K562 (cell line): ENCODE measurements at regions not wholly inside any gene's neighbourhood (a gene's known extent, or its start where the extent isn't known, plus 50 kb on each side); places are given as distances from the start of the nearest gene placed in this dataset.

Source experiments
- ATAC-seq: fragments of 200-7000 bp; cut with Tn5 transposase; 3 replicates; pipeline ENCODE4 v1.9.1; 2020; ENCODE audit warnings: moderate library complexity
- BruUV-seq: library from RNA; stranded (reverse); fragments of 400-500 nt; replicated peaks from 2 replicates; lab custom pipeline; 2021; lab: Mats Ljungman, UMichigan
- CTCF ChIA-PET: fragments of 300-600 bp; formaldehyde crosslinking; extraction: SDS; loops from one replicate; lab custom pipeline; 2021; ENCODE audit warnings: low intra/inter-chr PET ratio; lab: Yijun Ruan, JAX
- POLR2A ChIA-PET: fragments of 300-600, 350-650 bp; sonication (Branson Sonifier 250); formaldehyde crosslinking; extraction: SDS; loops from one replicate; lab custom pipeline; 2021; ENCODE audit warnings: antibody characterized with exemption, inconsistent platforms; lab: Yijun Ruan, JAX
- DNase-seq, 4 experiments: peaks; one replicate each; pipeline versions ENCODE4 v3.0.0 to v3.0.0-alpha.2; 2011 to 2018; ENCODE audit warnings: low spot score in 3 of 4, mixed read lengths in 3 of 4; ENCODE audit errors: extremely low read depth in 1 of 4
- FAIRE-seq: peaks from 2 replicates; lab custom pipeline; 2011; peaks lifted over from hg19 to GRCh38; lab: Jason Lieb, UNC
- H2AFZ ChIP-seq: 2 replicates; pipeline ENCODE4 v1.6.0; 2011; ENCODE audit warnings: low read depth, low read length, control low read depth, inconsistent platforms
- H3K27ac ChIP-seq: fragments of 200-600 bp; 3 replicates; pipeline ENCODE4 v1.8.0; 2011; ENCODE audit warnings: low read depth, mild to moderate bottlenecking, control low read depth, inconsistent platforms, low read length, moderate library complexity, mixed read lengths; ENCODE audit errors: extremely low read depth
- H3K27me3 ChIP-seq, 2 experiments: fragments of 300-600 bp in 1 of 2; 2 replicates in 1 of 2; 3 replicates in 1 of 2; pipeline versions ENCODE4 v1.6.0 to v1.8.0; 2011; ENCODE audit warnings: inconsistent platforms in 2 of 2, low read length in 2 of 2, mild to moderate bottlenecking in 1 of 2, mixed read lengths in 1 of 2, moderate library complexity in 1 of 2; ENCODE audit not compliant: control insufficient read depth in 2 of 2, insufficient read depth in 2 of 2
- H3K36me3 ChIP-seq: fragments of 300-600 bp; 3 replicates; pipeline ENCODE4 v1.8.0; 2011; ENCODE audit warnings: mild to moderate bottlenecking, low read length, inconsistent platforms; ENCODE audit not compliant: control insufficient read depth, insufficient read depth
- H3K4me1 ChIP-seq, 2 experiments: fragments of 200-600 bp in 1 of 2; replicated peaks in 1 of 2; 2 replicates in 1 of 2; 3 replicates in 1 of 2; pipeline versions ENCODE4 v1.5.1 to v1.8.0; 2011; ENCODE audit warnings: inconsistent platforms in 2 of 2, low read length in 2 of 2, mild to moderate bottlenecking in 1 of 2, mixed read lengths in 1 of 2, moderate library complexity in 1 of 2; ENCODE audit not compliant: control insufficient read depth in 2 of 2, insufficient read depth in 2 of 2
- H3K4me2 ChIP-seq: 2 replicates; pipeline ENCODE4 v1.6.1; 2011; ENCODE audit warnings: low read length, control low read depth, inconsistent platforms, mixed read lengths; ENCODE audit not compliant: insufficient read depth
- H3K4me3 ChIP-seq: fragments of 200-600 bp; sonication (generic), shearing (Covaris generic); 2 replicates; pipeline ENCODE4 v1.5.1; 2016; ENCODE audit warnings: control low read depth, inconsistent platforms
- H3K79me2 ChIP-seq: fragments of 200-600 bp; 3 replicates; pipeline ENCODE4 v1.8.0; 2011; ENCODE audit warnings: low read length, inconsistent platforms; ENCODE audit not compliant: control insufficient read depth, insufficient read depth
- H3K9ac ChIP-seq, 2 experiments: 2 replicates each; pipeline versions ENCODE4 v1.6.0 to v1.6.1; 2011; ENCODE audit warnings: low read depth in 2 of 2, low read length in 2 of 2, control low read depth in 1 of 2, inconsistent platforms in 1 of 2, mild to moderate bottlenecking in 1 of 2, mixed read lengths in 1 of 2; ENCODE audit not compliant: insufficient read depth in 1 of 2
- H3K9me1 ChIP-seq: one replicate; pipeline ENCODE4 v1.6.0; 2011; ENCODE audit warnings: inconsistent platforms, mild to moderate bottlenecking, low read length, moderate library complexity; ENCODE audit not compliant: control insufficient read depth, insufficient read depth
- H3K9me3 ChIP-seq: replicated peaks from 2 replicates; pipeline ENCODE4 v1.5.1; 2011; ENCODE audit warnings: low read depth, low read length, inconsistent platforms; ENCODE audit not compliant: control insufficient read depth, insufficient read depth
- H4K20me1 ChIP-seq: replicated peaks from 2 replicates; pipeline ENCODE4 v1.6.1; 2011; ENCODE audit warnings: low read length, inconsistent platforms, mixed read lengths; ENCODE audit not compliant: control insufficient read depth, insufficient read depth
- ATF3 ChIP-seq, 2 experiments: fragments of 450-650 bp in 1 of 2; sonication (generic) in 1 of 2; formaldehyde crosslinking in 1 of 2; IDR thresholded peaks in 1 of 2; conservative IDR thresholded peaks in 1 of 2; 2 replicates each; pipeline versions ENCODE4 v1.6.1 to v1.8.1; 2016 to 2023; ENCODE audit warnings: mild to moderate bottlenecking in 2 of 2, moderate library complexity in 2 of 2, inconsistent platforms in 1 of 2, missing genetic modification reagents in 1 of 2
- CHCHD3 ChIP-seq: fragments of 250-450 bp; sonication (Bioruptor Pico); IDR thresholded peaks from 2 replicates; pipeline ENCODE4 v2.1.2; 2022; ENCODE audit warnings: mild to moderate bottlenecking
- CHD4 ChIP-seq: fragments of 200-600 bp; sonication (generic); IDR thresholded peaks from 3 replicates; pipeline ENCODE4 v1.6.1; 2012; ENCODE audit warnings: low read depth, mild to moderate bottlenecking, mixed read lengths, low read length, inconsistent platforms; ENCODE audit not compliant: insufficient read depth, insufficient replicate concordance, poor library complexity, severe bottlenecking
- KAT2B ChIP-seq: IDR thresholded peaks from one replicate; pipeline ENCODE4 v1.6.1; 2012; ENCODE audit warnings: low read depth, mild to moderate bottlenecking, control low read depth, inconsistent platforms, low read length, moderate library complexity
- KDM4B ChIP-seq, 2 experiments: fragments of 450-650 bp in 1 of 2; sonication (generic) in 1 of 2; IDR thresholded peaks; 2 replicates each; pipeline ENCODE4 v1.6.1; 2016 to 2017; ENCODE audit warnings: borderline replicate concordance in 2 of 2, antibody characterized with exemption in 1 of 2, low read depth in 1 of 2, mild to moderate bottlenecking in 1 of 2
- MITF ChIP-seq: IDR thresholded peaks from 2 replicates; pipeline ENCODE4 v1.6.1; 2014; ENCODE audit warnings: antibody characterized with exemption
- PHB2 ChIP-seq: fragments of 450-650 bp; IDR thresholded peaks from 2 replicates; pipeline ENCODE4 v1.6.1; 2017; ENCODE audit warnings: low read depth
- PYGO2 ChIP-seq: fragments of 450-650 bp; IDR thresholded peaks from 2 replicates; pipeline ENCODE4 v1.6.1; 2016; ENCODE audit warnings: mild to moderate bottlenecking, missing genetic modification characterization, moderate library complexity, missing compliant biosample characterization
- SP1 ChIP-seq: sonication (generic); formaldehyde crosslinking; IDR thresholded peaks from 2 replicates; pipeline ENCODE4 v1.8.1; 2022; ENCODE audit warnings: mild to moderate bottlenecking, missing genetic modification reagents
- STAT5A ChIP-seq: IDR thresholded peaks from 2 replicates; pipeline ENCODE4 v1.6.1; 2012; ENCODE audit warnings: low read length, inconsistent platforms, borderline replicate concordance
- THRA ChIP-seq: fragments of 450-650 bp; IDR thresholded peaks from 2 replicates; pipeline ENCODE4 v1.6.1; 2017; ENCODE audit warnings: mild to moderate bottlenecking, moderate library complexity
- ZNF699 ChIP-seq: fragments of 250-450 bp; sonication (Bioruptor Pico); IDR thresholded peaks from 2 replicates; pipeline ENCODE4 v1.8.0; 2021; ENCODE audit warnings: mild to moderate bottlenecking, moderate library complexity; ENCODE audit not compliant: insufficient replicate concordance
- WGBS: fragments of 100-300 bp; shearing (Covaris generic); methylation state at CpG from one replicate; pipeline ENCODE4 v1.1.6; 2016; ENCODE audit warnings: low coverage, mixed read lengths; ENCODE audit not compliant: insufficient coverage; ENCODE audit errors: missing lambda C conversion rate; 5-methylcytosine and 5-hydroxymethylcytosine counted together
- in situ Hi-C: fragments of 300-500 bp; cut with MboI; formaldehyde crosslinking; loops from 4 replicates; pipeline ENCODE4 v1.15.0; 2018; ENCODE audit warnings: inconsistent platforms, mixed read lengths
- intact Hi-C: fragments of 100-400 bp; cut with micrococcal nuclease; formaldehyde crosslinking; loops from 2 replicates; pipeline ENCODE4 v1.14.2; 2022

GRCh38 chr13:50595196-50595595, 248.3 kb downstream of the DLEU7 start:
- Histone ChIP-seq H3K4me1 (peaks cover 0 to 7% of the 10 kb centered on the region in 2 experiments; a peak in 3 of 5 replicates), H3K36me3 (no peaks in the 10 kb centered on the region), H3K9ac (no peak overlapping the region), H3K4me2 (no peak overlapping the region), H4K20me1 (no peaks in the 10 kb centered on the region), H3K27ac (no peak overlapping the region), H3K79me2 (no peaks in the 10 kb centered on the region), H3K4me3 (no peak overlapping the region), H3K9me3 (no peaks in the 10 kb centered on the region), H2AFZ (no peak overlapping the region), H3K27me3 (no peaks in the 10 kb centered on the region), H3K9me1 (no peaks in the 10 kb centered on the region)
- 5% methylated on average over 3 of the region's 3 CpGs for WGBS
- intact Hi-C loops (no loop called here), in situ Hi-C loops (no loop called here)
- ATAC-seq (no peak; the same call in 2 of the 3 replicates), FAIRE-seq (no peak), DNase-seq (no peak)
- ChIA-PET POLR2A (no interaction called here), CTCF (no interaction called here)
- BruUV-seq, result no TSS peak
- TF ChIP-seq MITF (no peak), PYGO2 (tag) (no peak), CHD4 (no peak), PHB2 (no peak), SP1 (CRISPR knock-in tag) (no peak), KDM4B (IDR thresholded peaks at IDR 0.05; ENCODE audit: borderline replicate concordance in 2 of 2, low read depth in 1 of 2) (no peak), ATF3 (IDR thresholded peaks at IDR 0.05) (no peak), ATF3 (CRISPR knock-in tag; conservative IDR thresholded peaks at IDR 0.05) (no peak), CHCHD3 (CRISPR knock-in tag) (no peak), KAT2B (no peak), ZNF699 (no peak), THRA (no peak), STAT5A (no peak)
